ENCODE measurements at regions not wholly inside any gene's neighbourhood (a gene's known extent, or its start where the extent isn't known, plus 50 kb on each side); places are given as distances from the start of the nearest gene placed in this dataset.

DNA sequence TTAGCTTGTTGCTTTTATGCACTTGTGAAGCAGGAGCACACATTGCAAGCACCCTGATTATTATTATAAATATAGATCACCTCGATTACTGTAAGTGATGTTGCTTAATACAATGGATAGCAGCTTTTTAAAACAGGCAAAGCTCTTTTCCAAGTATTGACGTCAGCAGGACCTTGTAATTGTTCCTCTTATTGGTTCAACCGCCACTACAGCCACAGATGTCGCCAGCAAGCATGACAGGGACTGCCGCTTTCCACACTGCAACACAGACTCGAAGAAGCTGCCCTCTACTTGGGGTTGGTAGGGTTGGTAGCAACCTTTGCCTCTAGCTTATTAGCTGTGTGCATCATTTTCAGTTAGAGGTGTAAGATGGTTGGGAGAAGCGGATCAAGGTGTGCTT lies 167.6 kb downstream of the ZNF365 start:
- TF ChIP-seq, protein P1, sequence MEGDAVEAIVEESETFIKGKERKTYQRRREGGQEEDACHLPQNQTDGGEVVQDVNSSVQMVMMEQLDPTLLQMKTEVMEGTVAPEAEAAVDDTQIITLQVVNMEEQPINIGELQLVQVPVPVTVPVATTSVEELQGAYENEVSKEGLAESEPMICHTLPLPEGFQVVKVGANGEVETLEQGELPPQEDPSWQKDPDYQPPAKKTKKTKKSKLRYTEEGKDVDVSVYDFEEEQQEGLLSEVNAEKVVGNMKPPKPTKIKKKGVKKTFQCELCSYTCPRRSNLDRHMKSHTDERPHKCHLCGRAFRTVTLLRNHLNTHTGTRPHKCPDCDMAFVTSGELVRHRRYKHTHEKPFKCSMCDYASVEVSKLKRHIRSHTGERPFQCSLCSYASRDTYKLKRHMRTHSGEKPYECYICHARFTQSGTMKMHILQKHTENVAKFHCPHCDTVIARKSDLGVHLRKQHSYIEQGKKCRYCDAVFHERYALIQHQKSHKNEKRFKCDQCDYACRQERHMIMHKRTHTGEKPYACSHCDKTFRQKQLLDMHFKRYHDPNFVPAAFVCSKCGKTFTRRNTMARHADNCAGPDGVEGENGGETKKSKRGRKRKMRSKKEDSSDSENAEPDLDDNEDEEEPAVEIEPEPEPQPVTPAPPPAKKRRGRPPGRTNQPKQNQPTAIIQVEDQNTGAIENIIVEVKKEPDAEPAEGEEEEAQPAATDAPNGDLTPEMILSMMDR (IDR thresholded peaks at IDR 0.05; ENCODE audit: insufficient read depth, low read depth, low read length): no peak
- no peak overlapping the region for H3K4me3 ChIP-seq (ENCODE audit: low read depth, low read length)
- DNase-seq (ENCODE audit: low read depth): no peak

DNA sequence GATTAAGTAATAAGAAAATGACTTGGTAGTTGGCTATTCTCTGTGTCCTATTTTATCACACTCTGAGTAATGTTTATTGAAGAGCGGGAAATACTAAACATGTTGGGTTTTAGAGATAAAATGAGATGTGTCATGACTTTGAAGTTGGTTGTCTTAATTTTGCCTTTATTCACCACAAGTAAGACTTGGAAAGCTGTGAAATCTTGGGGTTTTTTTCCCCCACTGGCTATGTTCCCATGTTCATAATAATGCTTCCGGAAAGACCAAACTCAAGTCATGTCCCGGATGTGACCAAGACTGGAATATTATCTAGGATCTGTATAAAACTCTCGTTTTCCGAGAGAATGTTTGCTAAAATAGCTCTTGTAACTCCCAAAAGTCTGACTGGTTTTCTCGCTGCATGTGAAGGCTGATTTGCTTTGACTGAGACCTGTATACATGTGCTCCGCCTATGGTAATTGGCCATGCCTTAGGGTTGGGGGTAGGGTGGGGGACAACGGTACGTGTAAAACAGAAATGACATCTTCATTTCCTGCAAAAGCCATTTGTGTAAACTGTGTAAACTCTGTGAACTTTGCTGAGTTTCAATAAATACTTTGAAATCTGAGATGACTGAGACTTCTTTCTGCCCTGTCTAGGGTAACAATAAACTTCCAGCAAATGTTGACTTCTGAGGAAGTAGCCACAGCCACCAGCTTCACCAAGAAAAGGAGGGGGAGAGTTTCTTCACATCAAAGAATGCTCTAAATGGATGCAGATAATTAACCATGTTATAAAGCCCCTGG lies 169.6 kb downstream of the ZNF365 start:
- no peak overlapping the region for H3K4me3 ChIP-seq (ENCODE audit: low read depth, low read length)
- TF ChIP-seq, protein P1 (IDR thresholded peaks at IDR 0.05; ENCODE audit: insufficient read depth, low read depth, low read length): no peak
- DNase-seq (ENCODE audit: low read depth): peak; percentile 67

- H3K4me3 ChIP-seq (ENCODE audit: low read depth, low read length): no peak overlapping the region
- peak; percentile 69 for DNase-seq (ENCODE audit: low read depth)
These were observed 171.2 kb downstream of the ZNF365 start for GRCh38 chr10:62545160-62546066.

DNA sequence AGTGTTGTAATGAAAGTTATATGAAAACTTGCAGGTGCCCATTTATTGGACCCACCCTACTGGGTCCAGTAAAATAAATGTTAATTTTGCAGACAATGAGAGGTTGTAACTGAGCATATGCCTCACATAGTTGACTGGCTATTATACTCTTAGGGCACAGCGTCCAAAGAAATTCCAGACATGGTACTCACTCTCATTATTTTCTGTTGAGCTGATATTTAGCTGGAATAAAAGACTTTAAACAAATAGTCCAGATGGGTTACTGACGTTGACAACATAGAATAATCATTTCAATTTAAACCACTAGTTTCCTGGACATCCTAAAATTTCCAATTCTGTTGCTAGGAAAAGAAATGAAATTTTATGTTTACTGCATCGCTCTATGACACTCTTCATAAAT lies 174.5 kb downstream of the ZNF365 start:
- TF ChIP-seq, protein P1 (IDR thresholded peaks at IDR 0.05; ENCODE audit: insufficient read depth, low read depth, low read length): no peak
- DNase-seq (ENCODE audit: low read depth): no peak
- no peak overlapping the region for H3K4me3 ChIP-seq (ENCODE audit: low read depth, low read length)

More at GRCh38 chr10:62545160-62546066, 171.2 kb downstream of the ZNF365 start:
- TF ChIP-seq, protein P1 (IDR thresholded peaks at IDR 0.05; ENCODE audit: insufficient read depth, low read depth, low read length): no peak

DNA sequence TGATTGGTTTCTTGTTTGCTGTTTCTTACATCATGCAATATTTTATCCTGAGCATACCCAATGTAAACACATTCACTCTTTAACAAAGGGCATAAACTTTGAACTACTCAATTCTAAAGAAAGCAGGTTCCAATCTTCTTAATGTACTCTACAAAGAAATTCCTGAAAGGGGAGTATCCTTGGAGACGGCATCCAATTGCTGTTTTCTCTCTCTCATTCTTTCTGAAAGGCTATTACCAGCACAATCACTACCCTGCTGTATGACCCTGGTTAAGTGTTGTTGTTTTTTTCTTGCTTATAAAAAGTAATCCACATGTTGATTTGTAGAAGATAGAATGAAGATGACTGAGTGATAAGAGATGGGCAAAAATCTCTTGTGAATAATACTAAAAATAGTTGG lies 176.0 kb downstream of the ZNF365 start:
- TF ChIP-seq, protein P1 (IDR thresholded peaks at IDR 0.05; ENCODE audit: insufficient read depth, low read depth, low read length): no peak
- H3K4me3 ChIP-seq (ENCODE audit: low read depth, low read length): no peak overlapping the region
- no peak for DNase-seq (ENCODE audit: low read depth)

DNA sequence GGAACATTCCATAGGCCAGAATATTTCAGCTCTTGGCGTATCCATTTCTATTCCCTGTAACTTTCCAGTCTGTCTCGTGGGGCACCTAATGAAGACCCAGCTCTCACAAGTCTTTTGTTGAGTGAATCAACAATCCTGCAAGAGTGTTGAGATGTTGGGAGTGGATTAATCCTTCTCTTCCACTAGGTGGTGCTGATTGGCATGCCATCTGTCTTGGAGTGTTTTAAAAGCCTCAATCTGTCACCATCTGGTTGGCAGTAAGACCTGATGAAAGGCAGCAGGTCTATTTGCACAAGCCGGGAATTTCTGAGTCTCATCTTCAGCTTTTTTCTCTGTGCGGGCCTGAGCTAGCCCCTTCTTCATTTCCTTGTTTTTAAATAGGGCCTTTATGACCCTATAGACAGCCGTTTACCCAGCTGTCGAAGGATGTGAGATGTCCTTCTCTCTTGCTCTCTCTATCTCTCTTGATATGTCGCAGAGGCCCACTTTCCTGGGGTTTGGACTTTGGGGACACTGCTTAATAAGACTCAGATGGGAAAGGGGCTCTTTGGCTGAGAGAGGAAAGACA lies 180.5 kb downstream of the ZNF365 start:
- TF ChIP-seq, protein P1 (IDR thresholded peaks at IDR 0.05; ENCODE audit: insufficient read depth, low read depth, low read length): peak; percentile 63
- H3K4me3 ChIP-seq (ENCODE audit: low read depth, low read length): no peak overlapping the region
- DNase-seq (ENCODE audit: low read depth): peak; percentile 76

All from fibroblast of villous mesenchyme (primary cell).